ENCODE measurements at regions not wholly inside any gene's neighbourhood (a gene's known extent, or its start where the extent isn't known, plus 50 kb on each side); places are given as distances from the start of the nearest gene placed in this dataset.
"Not testable (repeated sequence)": the region's sequence is repeated elsewhere in the genome, so short reads cannot be mapped to it uniquely, and the experiment has no call there.

DNA sequence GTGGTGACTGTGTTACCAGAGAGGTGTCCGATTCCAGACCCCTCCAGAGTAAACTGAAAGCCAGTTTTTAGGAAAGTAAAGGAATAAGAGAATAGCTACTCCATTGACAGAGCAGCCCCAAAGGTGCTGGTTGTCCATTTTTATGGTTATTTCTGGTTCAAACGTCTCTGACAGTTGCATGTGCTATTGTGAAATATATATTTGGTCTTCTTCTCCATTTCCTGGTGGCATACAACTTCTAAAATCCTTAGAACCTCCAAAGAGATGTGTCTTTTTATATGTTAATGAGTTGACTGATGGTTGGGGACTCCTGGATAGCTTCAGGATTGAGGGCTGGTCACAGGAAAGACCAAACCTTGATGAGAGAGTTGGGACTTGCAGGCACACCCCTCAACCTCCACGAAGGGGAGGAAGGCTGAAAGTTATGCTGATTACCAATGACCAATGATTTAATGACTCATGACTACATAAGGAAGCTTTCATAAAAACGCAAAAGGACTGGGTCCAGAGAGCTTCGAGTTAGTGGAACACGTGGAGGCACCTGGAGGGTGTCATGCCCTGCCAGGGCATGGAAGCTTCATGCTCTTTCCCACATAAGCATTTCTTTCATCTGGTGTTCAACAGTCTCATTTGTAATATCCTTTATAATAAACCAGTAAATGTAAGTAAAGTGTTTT is 100.7 kb downstream of the SLC16A1 start:
- no peak overlapping the region for H3K27ac ChIP-seq
- no peaks in the 10 kb centered on the region for H3K4me1 ChIP-seq
- TF ChIP-seq, protein P1, sequence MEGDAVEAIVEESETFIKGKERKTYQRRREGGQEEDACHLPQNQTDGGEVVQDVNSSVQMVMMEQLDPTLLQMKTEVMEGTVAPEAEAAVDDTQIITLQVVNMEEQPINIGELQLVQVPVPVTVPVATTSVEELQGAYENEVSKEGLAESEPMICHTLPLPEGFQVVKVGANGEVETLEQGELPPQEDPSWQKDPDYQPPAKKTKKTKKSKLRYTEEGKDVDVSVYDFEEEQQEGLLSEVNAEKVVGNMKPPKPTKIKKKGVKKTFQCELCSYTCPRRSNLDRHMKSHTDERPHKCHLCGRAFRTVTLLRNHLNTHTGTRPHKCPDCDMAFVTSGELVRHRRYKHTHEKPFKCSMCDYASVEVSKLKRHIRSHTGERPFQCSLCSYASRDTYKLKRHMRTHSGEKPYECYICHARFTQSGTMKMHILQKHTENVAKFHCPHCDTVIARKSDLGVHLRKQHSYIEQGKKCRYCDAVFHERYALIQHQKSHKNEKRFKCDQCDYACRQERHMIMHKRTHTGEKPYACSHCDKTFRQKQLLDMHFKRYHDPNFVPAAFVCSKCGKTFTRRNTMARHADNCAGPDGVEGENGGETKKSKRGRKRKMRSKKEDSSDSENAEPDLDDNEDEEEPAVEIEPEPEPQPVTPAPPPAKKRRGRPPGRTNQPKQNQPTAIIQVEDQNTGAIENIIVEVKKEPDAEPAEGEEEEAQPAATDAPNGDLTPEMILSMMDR (IDR thresholded peaks at IDR 0.05): no peak
- TF ChIP-seq POLR2AphosphoS5 (IDR thresholded peaks at IDR 0.05): no peak
- no peak for TF ChIP-seq POLR2A (IDR thresholded peaks at IDR 0.05)
- no peaks in the 10 kb centered on the region for H3K9me3 ChIP-seq
- H3K27me3 ChIP-seq: peaks cover 0 to 20% of the 10 kb centered on the region in 2 donors
- intact Hi-C loops (cut with DNase I; ENCODE audit: low total_unique reads): no loop called here
- H3K36me3 ChIP-seq: no peaks in the 10 kb centered on the region
- no peak for DNase-seq (ENCODE audit: low spot score in 2 of 2)
- H3K4me3 ChIP-seq: peak overlapping the region in 2 of 3 donors; percentile 40 to 54

GRCh38 chr1:112854368-112854984 is 101.5 kb downstream of the SLC16A1 start:
- H3K4me1 ChIP-seq; H3K36me3 ChIP-seq; H3K27ac ChIP-seq; intact Hi-C loops (cut with DNase I; ENCODE audit: low total_unique reads); H3K9me3 ChIP-seq; DNase-seq (ENCODE audit: low spot score in 2 of 2): not testable (repeated sequence)
- Histone ChIP-seq H3K27me3 (peaks cover 3 to 28% of the 10 kb centered on the region in 2 donors), H3K4me3 (peak overlapping the region; percentile 6 to 54 (median 40))

- H3K27ac ChIP-seq; H3K4me1 ChIP-seq; H3K4me3 ChIP-seq; intact Hi-C loops (cut with DNase I; ENCODE audit: low total_unique reads); DNase-seq (ENCODE audit: low spot score in 2 of 2); H3K36me3 ChIP-seq; H3K9me3 ChIP-seq: not testable (repeated sequence)
- H3K27me3 ChIP-seq: peaks cover 6 to 34% of the 10 kb centered on the region in 2 donors
Measured at GRCh38 chr1:112853915-112854314, 102.1 kb downstream of the SLC16A1 start.

- Histone ChIP-seq H3K36me3 (no peaks in the 10 kb centered on the region), H3K4me3 (no peak overlapping the region), H3K27me3 (peaks cover 6 to 37% of the 10 kb centered on the region in 2 donors), H3K27ac (no peak overlapping the region), H3K4me1 (peaks cover 0 to 7% of the 10 kb centered on the region in 2 donors), H3K9me3 (no peaks in the 10 kb centered on the region)
- intact Hi-C loops (cut with DNase I; ENCODE audit: low total_unique reads): no loop called here
- DNase-seq (ENCODE audit: low spot score in 2 of 2): no peak
- TF ChIP-seq, protein P1 (IDR thresholded peaks at IDR 0.05): no peak
- no peak for TF ChIP-seq POLR2AphosphoS5 (IDR thresholded peaks at IDR 0.05)
- no peak for TF ChIP-seq POLR2A (IDR thresholded peaks at IDR 0.05)
Measured at GRCh38 chr1:112852934-112853333, 103.1 kb downstream of the SLC16A1 start.

DNA sequence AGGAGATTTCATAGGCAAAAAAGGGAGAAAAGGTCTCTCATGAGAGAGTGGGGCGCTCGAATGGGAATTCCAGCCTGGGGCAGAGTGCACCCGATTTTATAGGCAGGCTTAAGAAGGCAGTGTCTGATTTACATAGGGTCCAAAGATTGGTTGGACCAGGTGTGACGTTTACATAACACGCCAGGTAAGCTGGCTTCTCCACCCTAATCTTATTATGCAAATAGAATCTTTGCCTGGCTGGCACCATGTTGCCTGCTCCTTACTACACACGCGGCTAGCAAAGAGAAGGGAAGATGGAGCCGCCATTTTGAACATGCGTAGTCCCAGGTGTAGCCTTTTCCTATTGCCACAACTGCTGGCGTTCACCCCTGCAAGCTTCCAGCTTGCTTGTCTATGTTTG is 103.7 kb downstream of the SLC16A1 start:
- Histone ChIP-seq H3K36me3 (no peaks in the 10 kb centered on the region), H3K9me3 (no peaks in the 10 kb centered on the region), H3K27ac (no peak overlapping the region), H3K4me3 (no peak overlapping the region), H3K4me1 (peaks cover 0 to 7% of the 10 kb centered on the region in 2 donors), H3K27me3 (peaks cover 6 to 37% of the 10 kb centered on the region in 2 donors)
- DNase-seq (ENCODE audit: low spot score in 2 of 2): no peak
- TF ChIP-seq POLR2AphosphoS5 (IDR thresholded peaks at IDR 0.05): no peak
- TF ChIP-seq, protein P1 (IDR thresholded peaks at IDR 0.05): no peak
- TF ChIP-seq POLR2A (IDR thresholded peaks at IDR 0.05): no peak
- intact Hi-C loops (cut with DNase I; ENCODE audit: low total_unique reads): no loop called here

GRCh38 chr1:112850034-112850757 is 105.8 kb downstream of the SLC16A1 start:
- no peak for DNase-seq (ENCODE audit: low spot score in 2 of 2)
- TF ChIP-seq, protein P1 (IDR thresholded peaks at IDR 0.05): no peak
- TF ChIP-seq POLR2A (IDR thresholded peaks at IDR 0.05): no peak
- TF ChIP-seq POLR2AphosphoS5 (IDR thresholded peaks at IDR 0.05): no peak
- Histone ChIP-seq H3K4me3 (peak overlapping the region; percentile 28 to 65 (median 46)), H3K27me3 (peaks cover 6 to 31% of the 10 kb centered on the region in 2 donors), H3K4me1 (peaks cover 0 to 7% of the 10 kb centered on the region in 2 donors), H3K27ac (no peak overlapping the region), H3K9me3 (no peaks in the 10 kb centered on the region), H3K36me3 (no peaks in the 10 kb centered on the region)
- intact Hi-C loops (cut with DNase I; ENCODE audit: low total_unique reads): no loop called here
